Skeletal muscle cell (primary cell): ENCODE measurements at regions not wholly inside any gene's neighbourhood (a gene's known extent, or its start where the extent isn't known, plus 50 kb on each side); places are given as distances from the start of the nearest gene placed in this dataset.
"Not testable (repeated sequence)": the region's sequence is repeated elsewhere in the genome, so short reads cannot be mapped to it uniquely, and the experiment has no call there.

Experiments
- DNase-seq: peaks from one replicate; pipeline ENCODE4 v3.0.0-alpha.2; 2010; ENCODE audit warnings: low read depth
- H3K4me3 ChIP-seq: 2 replicates; pipeline ENCODE4 v1.5.1; 2011; ENCODE audit warnings: low read depth, mild to moderate bottlenecking, control low read depth, low read length, moderate library complexity

- not testable (repeated sequence) for DNase-seq, H3K4me3 ChIP-seq
Observed at GRCh38 chr7:46594831-46595230, 673.8 kb upstream of the IGFBP3 start.

- not testable (repeated sequence) for DNase-seq, H3K4me3 ChIP-seq
Observed at GRCh38 chr7:46590918-46591905, 670.1 kb upstream of the IGFBP3 start.

GRCh38 chr7:46589286-46589685 lies 668.2 kb upstream of the IGFBP3 start:
- DNase-seq = no peak
- no peak overlapping the region for H3K4me3 ChIP-seq

- H3K4me3 ChIP-seq = no peak overlapping the region
- no peak for DNase-seq
Observed at GRCh38 chr7:46586406-46586805, 665.3 kb upstream of the IGFBP3 start.

DNA sequence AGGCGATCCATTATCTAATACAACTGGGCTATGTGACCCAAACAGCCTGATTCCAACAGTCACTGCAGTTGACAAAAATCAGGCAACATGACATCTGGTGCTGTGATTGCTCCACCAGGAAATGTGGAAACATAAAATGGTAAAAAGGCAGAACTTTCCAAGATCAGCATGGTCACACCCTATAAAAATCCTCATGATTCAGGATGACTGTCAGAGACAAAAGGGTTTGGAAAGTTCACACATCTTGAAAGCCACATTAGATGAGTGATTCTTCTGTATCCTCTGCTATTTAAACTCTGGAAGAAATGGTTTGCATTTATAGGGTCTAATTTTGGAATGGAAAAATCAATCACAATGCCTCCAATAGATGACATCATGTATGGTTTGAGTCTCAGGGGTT lies 662.6 kb upstream of the IGFBP3 start:
- no peak overlapping the region for H3K4me3 ChIP-seq
- peak; percentile 49 for DNase-seq

- no peak for DNase-seq
- H3K4me3 ChIP-seq = no peak overlapping the region
Observed at GRCh38 chr7:46581268-46581667, 660.2 kb upstream of the IGFBP3 start.

GRCh38 chr7:46580766-46581165 lies 659.7 kb upstream of the IGFBP3 start:
- DNase-seq = no peak
- H3K4me3 ChIP-seq = no peak overlapping the region

DNA sequence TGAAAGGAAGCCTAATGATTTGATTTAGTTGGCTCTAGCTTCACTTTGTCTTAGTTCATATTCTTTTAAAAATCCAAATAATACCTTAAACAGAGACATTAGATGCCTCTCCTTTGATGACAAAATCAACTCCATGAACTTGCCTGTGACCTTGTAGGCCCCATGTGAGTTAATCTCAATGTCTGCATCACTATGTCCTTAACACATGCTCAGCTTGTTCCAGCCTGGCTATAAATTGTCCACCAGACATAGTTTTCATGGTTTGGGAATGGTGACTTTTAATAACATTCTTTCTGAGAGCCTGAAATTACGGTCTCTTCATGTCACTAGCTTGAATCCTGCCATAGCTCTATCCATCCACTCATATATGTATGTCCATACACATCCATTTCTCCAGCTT lies 656.3 kb upstream of the IGFBP3 start:
- no peak for DNase-seq
- no peak overlapping the region for H3K4me3 ChIP-seq

- DNase-seq = no peak
- no peak overlapping the region for H3K4me3 ChIP-seq
Observed at GRCh38 chr7:46576950-46577349, 655.9 kb upstream of the IGFBP3 start.

DNA sequence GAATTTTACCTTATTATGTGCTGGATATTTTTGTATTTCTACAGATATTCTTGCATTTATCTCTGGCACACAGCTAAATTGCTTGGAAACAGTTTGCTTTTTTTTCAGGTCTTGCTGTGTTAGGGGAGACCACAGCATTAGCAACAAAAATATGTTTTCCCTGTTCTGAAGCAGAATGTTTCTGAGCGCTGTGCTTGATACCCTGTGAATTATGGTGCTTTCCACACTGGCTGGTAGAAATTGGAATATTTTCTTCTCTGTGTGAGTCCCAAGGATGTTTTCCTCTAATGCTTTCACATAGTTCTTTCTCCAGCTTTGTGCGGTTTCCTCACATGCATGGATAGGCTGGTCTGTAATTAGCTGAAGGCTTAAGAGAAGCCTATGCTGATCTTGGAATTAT lies 651.6 kb upstream of the IGFBP3 start:
- DNase-seq = no peak
- no peak overlapping the region for H3K4me3 ChIP-seq

GRCh38 chr7:46571996-46572395 lies 650.9 kb upstream of the IGFBP3 start:
- DNase-seq = no peak
- no peak overlapping the region for H3K4me3 ChIP-seq

DNA sequence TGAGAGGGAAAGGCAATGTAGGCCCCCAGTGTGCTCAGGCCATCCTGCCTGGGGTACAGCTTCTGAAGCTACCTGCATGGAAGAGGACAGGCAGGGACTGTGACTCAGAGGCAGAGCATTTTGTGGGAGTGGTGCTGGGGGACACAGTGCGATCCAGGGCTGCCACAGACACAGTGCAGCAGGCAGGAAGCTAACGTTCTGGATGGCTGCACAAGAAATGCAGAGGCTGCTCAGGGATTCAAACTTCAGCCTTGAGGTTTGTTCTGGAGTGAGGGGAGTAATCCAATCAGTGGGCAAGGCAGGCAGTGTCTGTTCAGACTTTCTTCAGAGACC lies 648.0 kb upstream of the IGFBP3 start:
- no peak for DNase-seq

GRCh38 chr7:46568420-46569132 lies 647.5 kb upstream of the IGFBP3 start:
- H3K4me3 ChIP-seq = no peak overlapping the region
- DNase-seq = no peak

More for the DNA sequence above, 648.0 kb upstream of the IGFBP3 start:
- no peak overlapping the region for H3K4me3 ChIP-seq

DNA sequence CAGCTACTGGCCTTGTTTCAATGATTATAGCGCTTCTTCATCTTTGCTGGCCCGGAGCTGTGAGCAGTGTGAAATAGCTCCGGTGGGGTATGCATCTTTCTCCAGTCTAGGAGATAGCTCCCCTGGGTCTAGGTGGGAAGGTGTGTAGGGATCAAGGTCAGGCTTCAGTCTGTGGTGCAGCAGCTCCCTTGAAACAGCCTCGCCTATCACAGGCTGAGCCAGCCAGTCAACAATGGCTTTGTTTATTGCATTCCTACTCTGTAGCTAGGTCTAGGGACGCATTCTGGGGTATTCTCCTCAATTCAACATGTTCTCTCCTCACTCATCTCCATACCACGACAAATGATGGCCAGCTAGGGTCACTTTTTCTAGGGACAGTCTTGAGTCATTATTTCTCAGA lies 646.8 kb upstream of the IGFBP3 start:
- H3K4me3 ChIP-seq = no peak overlapping the region
- DNase-seq = no peak

DNA sequence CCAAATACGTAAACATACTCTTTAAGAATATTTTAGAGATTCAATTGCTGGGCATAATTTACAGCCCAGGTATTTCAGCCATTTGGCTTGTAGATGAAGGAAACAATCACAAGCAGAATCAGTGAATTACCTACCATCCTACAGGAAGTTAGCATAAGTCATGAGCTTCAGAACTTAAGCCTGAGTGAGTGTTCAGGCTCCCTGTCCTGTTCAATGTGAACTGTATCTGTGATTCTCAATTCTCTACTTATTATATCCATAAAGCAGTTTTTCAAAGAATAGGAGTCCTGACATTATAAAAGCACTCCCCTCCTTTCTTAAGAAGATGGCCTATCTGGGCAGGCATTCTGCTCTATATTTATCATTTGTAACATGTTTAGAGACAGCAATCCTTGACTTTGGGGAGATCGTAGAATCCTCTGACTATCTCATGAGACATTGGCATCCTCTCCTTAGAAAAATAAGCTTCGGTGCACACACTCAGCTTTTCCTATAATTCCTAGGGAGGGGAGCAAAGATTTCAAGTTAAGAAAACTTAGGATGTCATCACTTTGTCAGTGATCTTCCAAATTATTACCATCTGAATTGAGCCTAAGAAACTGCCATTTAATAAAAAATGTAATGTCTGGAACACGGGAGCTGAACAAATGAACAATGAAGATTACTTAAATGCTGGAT lies 645.2 kb upstream of the IGFBP3 start:
- no peak overlapping the region for H3K4me3 ChIP-seq
- DNase-seq = no peak

DNA sequence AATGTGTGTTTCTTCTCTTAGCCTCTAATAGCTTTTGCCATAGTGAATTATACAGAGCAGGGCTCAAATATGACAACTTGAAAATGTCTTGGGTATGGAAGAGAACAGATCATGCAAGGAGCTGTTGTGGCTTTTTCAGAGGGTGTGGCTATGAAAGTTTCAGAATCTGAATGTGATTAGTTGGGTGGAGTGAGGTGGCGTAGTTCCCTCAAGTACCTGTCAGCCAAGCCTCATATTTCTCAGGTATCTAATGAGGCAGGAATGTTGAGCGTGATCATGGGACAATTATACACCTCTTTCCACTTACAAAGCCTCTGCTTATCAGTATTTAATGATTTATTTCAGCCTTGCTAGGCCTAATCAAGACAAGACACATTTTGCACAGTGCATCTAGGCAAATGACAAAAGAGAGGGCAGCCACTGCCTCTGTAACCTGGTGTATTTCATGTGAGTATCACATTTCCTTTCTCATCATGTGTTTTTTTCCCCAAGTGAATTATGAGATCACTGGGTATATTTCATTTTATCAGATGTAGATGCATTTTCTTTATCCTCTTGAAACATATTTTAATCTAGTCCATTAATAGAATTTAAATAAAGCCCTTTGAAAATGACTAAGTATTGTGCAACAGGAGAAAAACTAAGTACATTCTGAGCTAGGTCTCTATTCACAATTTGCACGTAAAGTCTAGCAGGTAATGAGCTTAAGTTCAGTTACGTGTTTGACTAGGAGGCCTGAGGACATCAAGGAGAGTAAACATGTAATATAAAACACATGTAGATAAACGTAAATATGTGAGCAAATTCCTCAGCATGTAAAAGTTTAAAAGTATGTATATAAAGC lies 644.4 kb upstream of the IGFBP3 start:
- H3K4me3 ChIP-seq = no peak overlapping the region
- no peak for DNase-seq

DNA sequence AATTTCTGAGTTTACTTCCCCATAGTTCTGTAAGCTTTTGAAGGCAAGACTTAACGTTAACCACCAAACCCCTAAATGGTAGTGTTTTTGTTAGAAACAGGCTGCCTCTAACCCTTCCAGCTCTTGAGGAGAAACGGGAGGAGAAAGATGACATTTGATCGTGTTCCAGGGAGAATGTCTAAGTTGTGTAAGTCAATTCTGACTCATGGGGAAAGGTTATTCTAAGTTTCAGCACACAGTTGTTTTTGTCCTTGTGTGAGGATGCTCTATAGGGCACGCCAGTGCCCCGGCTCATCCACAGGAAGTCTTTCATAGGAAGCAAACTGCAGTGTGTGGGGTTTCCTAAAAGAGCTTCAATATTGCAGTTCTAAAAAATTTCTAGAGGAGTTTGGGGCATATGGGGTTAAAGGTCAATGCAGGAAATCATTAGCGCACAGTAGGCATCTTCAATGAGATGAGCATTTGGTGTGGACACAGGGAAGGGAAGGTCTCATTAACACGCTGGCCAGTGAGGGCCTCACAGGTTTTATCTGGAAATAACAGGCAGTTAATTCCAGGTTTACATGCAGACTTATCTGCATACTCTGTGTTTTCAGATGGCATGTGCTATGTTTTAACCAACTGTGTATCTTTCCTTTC lies 638.2 kb upstream of the IGFBP3 start:
- peak; percentile 86 for DNase-seq

GRCh38 chr7:46558482-46559193 lies 637.6 kb upstream of the IGFBP3 start:
- no peak for DNase-seq
- H3K4me3 ChIP-seq = no peak overlapping the region

More for the DNA sequence above, 638.2 kb upstream of the IGFBP3 start:
- no peak overlapping the region for H3K4me3 ChIP-seq
